ENCODE measurements at regions not wholly inside any gene's neighbourhood (a gene's known extent, or its start where the extent isn't known, plus 50 kb on each side); places are given as distances from the start of the nearest gene placed in this dataset.

- TF ChIP-seq CTCF (IDR thresholded peaks at IDR 0.05) (no peak), POLR2A (IDR thresholded peaks at IDR 0.05) (no peak), POLR2AphosphoS5 (IDR thresholded peaks at IDR 0.05) (no peak)
These were observed 215.4 kb downstream of the KCNE4 start for GRCh38 chr2:223267160-223267951.
